Keratinocyte (primary cell): ENCODE measurements at regions not wholly inside any gene's neighbourhood (a gene's known extent, or its start where the extent isn't known, plus 50 kb on each side); places are given as distances from the start of the nearest gene placed in this dataset.

ENCODE experiments used
- DNase-seq: peaks from one replicate; pipeline ENCODE4 v3.0.0-alpha.2; 2011; ENCODE audit warnings: low read depth, missing footprints, low spot score
- FAIRE-seq: peaks from 2 replicates; lab custom pipeline; 2011; peaks lifted over from hg19 to GRCh38; lab: Jason Lieb, UNC
- H2AFZ ChIP-seq: 2 replicates; pipeline ENCODE4 v1.6.0; 2012; ENCODE audit warnings: low read length, control low read depth, inconsistent platforms; ENCODE audit not compliant: control insufficient read depth
- H3K27ac ChIP-seq: 2 replicates; pipeline ENCODE4 v1.5.1; 2011; ENCODE audit warnings: low read length; ENCODE audit not compliant: control insufficient read depth, insufficient read depth
- H3K27me3 ChIP-seq: 3 replicates; pipeline ENCODE4 v1.6.0; 2011; ENCODE audit warnings: low read length; ENCODE audit not compliant: control insufficient read depth, insufficient read depth; ENCODE audit errors: extremely low read depth
- H3K36me3 ChIP-seq, 2 experiments: 2 replicates in 1 of 2; 3 replicates in 1 of 2; pipeline ENCODE4 v1.5.1; 2011; ENCODE audit warnings: low read length in 2 of 2, mild to moderate bottlenecking in 1 of 2; ENCODE audit not compliant: control insufficient read depth in 2 of 2, insufficient read depth in 2 of 2; ENCODE audit errors: extremely low read depth in 1 of 2
- H3K4me1 ChIP-seq: 3 replicates; pipeline ENCODE4 v1.5.1; 2011; ENCODE audit warnings: low read length; ENCODE audit not compliant: control insufficient read depth, insufficient read depth; ENCODE audit errors: extremely low read depth
- H3K4me2 ChIP-seq: 3 replicates; pipeline ENCODE4 v1.6.0; 2011; ENCODE audit warnings: low read depth, low read length; ENCODE audit not compliant: control insufficient read depth, insufficient read depth; ENCODE audit errors: extremely low read depth
- H3K4me3 ChIP-seq, 3 experiments: fragments of 200-600 bp in 1 of 3; sonication (generic) in 1 of 3; 2 replicates in 2 of 3; 3 replicates in 1 of 3; pipeline ENCODE4 v1.5.1; 2011 to 2016; ENCODE audit warnings: low read length in 3 of 3, mild to moderate bottlenecking in 3 of 3, control low read depth in 2 of 3, inconsistent platforms in 1 of 3, low read depth in 1 of 3, mixed read lengths in 1 of 3, mixed run types in 1 of 3, moderate library complexity in 1 of 3; ENCODE audit not compliant: control insufficient read depth in 2 of 3, insufficient read depth in 2 of 3; ENCODE audit errors: extremely low read depth in 1 of 3
- H3K79me2 ChIP-seq: 2 replicates; pipeline ENCODE4 v1.6.0; 2012; ENCODE audit warnings: low read length; ENCODE audit not compliant: control insufficient read depth, insufficient read depth
- H3K9ac ChIP-seq: 3 replicates; pipeline ENCODE4 v1.6.0; 2011; ENCODE audit warnings: low read length; ENCODE audit not compliant: control insufficient read depth, insufficient read depth; ENCODE audit errors: extremely low read depth
- H3K9me1 ChIP-seq: 3 replicates; pipeline ENCODE4 v1.6.0; 2011; ENCODE audit warnings: low read length; ENCODE audit not compliant: control insufficient read depth, insufficient read depth; ENCODE audit errors: extremely low read depth
- H3K9me3 ChIP-seq: 2 replicates; pipeline ENCODE4 v1.5.1; 2012; ENCODE audit warnings: low read depth, low read length; ENCODE audit not compliant: control insufficient read depth
- H4K20me1 ChIP-seq: 3 replicates; pipeline ENCODE4 v1.6.0; 2011; ENCODE audit warnings: low read length; ENCODE audit not compliant: control insufficient read depth, insufficient read depth; ENCODE audit errors: extremely low read depth
- EZH2 ChIP-seq: IDR thresholded peaks from one replicate; pipeline ENCODE4 v1.6.1; 2012; ENCODE audit warnings: inconsistent platforms, mild to moderate bottlenecking, low read length, moderate library complexity
- dilution Hi-C: fragments of 300-500 bp; cut with MboI; formaldehyde crosslinking; loops from one replicate; pipeline ENCODE4 v1.7.0; 2020; ENCODE audit warnings: low sequenced_read_pairs; ENCODE audit not compliant: extremely low pct_ligation_motif_present
- TF ChIP-seq, protein P1 (sequence below), 3 experiments: IDR thresholded peaks in 1 of 3; conservative IDR thresholded peaks in 1 of 3; optimal IDR thresholded peaks in 1 of 3; 2 replicates in 2 of 3; 3 replicates in 1 of 3; pipeline versions ENCODE3 to v1.5.1; 2011; ENCODE audit warnings: low read length in 3 of 3, mild to moderate bottlenecking in 3 of 3, moderate library complexity in 2 of 3, control low read depth in 1 of 3, inconsistent platforms in 1 of 3; ENCODE audit not compliant: insufficient read depth in 2 of 3; ENCODE audit errors: extremely low read depth in 1 of 3

DNA sequence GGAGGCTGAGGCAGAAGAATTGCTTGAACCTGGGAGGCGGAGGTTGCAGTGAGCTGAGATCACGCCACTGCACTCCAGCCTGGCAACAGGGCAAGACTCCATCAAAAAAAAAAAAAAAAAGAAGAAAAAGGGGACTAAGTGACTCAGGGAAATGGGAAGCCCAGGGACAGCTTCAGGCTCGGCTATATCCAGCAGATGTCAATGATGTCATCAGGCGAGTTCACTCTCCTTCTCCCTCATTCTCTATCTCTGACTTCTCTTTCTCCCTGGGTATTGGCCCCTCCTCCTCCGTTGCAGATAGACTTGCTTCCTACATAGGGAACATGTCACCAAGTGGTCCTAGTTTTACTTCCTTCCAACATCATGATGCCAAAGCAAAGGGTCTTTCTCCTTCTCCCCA, 316.8 kb downstream of the TFAP2C start:
- no peaks in the 10 kb centered on the region for H3K36me3 ChIP-seq
- no peaks in the 10 kb centered on the region for H3K79me2 ChIP-seq
- no peak for DNase-seq
- no peak for FAIRE-seq
- H3K9ac ChIP-seq, result no peak overlapping the region
- no peak overlapping the region for H3K4me3 ChIP-seq
- H3K27ac ChIP-seq, result no peak overlapping the region
- H3K4me2 ChIP-seq, result no peak overlapping the region
- dilution Hi-C loops, result no loop called here
- no peak overlapping the region for H2AFZ ChIP-seq
- H4K20me1 ChIP-seq, result no peaks in the 10 kb centered on the region
- no peak for TF ChIP-seq EZH2
- TF ChIP-seq, protein P1, sequence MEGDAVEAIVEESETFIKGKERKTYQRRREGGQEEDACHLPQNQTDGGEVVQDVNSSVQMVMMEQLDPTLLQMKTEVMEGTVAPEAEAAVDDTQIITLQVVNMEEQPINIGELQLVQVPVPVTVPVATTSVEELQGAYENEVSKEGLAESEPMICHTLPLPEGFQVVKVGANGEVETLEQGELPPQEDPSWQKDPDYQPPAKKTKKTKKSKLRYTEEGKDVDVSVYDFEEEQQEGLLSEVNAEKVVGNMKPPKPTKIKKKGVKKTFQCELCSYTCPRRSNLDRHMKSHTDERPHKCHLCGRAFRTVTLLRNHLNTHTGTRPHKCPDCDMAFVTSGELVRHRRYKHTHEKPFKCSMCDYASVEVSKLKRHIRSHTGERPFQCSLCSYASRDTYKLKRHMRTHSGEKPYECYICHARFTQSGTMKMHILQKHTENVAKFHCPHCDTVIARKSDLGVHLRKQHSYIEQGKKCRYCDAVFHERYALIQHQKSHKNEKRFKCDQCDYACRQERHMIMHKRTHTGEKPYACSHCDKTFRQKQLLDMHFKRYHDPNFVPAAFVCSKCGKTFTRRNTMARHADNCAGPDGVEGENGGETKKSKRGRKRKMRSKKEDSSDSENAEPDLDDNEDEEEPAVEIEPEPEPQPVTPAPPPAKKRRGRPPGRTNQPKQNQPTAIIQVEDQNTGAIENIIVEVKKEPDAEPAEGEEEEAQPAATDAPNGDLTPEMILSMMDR (optimal IDR thresholded peaks at IDR 0.05 in 1 of 3, IDR thresholded peaks at IDR 0.05 in 1 of 3, conservative IDR thresholded peaks at IDR 0.05 in 1 of 3; ENCODE audit: extremely low read depth in 1 of 3, insufficient read depth in 2 of 3, low read length in 3 of 3), result no peak
- H3K4me1 ChIP-seq, result no peaks in the 10 kb centered on the region
- H3K27me3 ChIP-seq, result peaks cover 20% of the 10 kb centered on the region
- H3K9me1 ChIP-seq, result no peaks in the 10 kb centered on the region
- H3K9me3 ChIP-seq, result no peaks in the 10 kb centered on the region

DNA sequence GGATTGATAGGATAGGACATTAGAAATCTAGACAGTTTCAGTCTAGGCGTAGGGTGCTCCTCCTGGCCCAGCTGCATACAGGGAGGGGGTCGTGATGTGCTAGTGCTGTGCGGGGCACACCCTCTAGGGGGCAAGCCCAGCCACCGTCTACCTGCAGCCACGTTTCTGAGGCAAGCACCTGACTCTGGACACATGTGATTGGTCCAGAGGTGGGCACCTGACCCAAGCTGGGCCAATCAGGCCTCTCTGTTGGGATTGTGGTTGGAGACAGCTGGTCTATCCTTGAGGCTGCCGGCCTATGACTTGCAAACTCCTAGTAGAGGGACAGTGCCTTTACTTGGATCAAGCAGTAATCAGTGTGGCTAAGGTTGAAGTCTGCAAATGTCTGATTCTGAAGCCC, 317.1 kb downstream of the BMP7 start:
- no peak overlapping the region for H3K27ac ChIP-seq
- no peaks in the 10 kb centered on the region for H3K9me1 ChIP-seq
- no peak overlapping the region for H2AFZ ChIP-seq
- H4K20me1 ChIP-seq, result no peaks in the 10 kb centered on the region
- peaks cover 42% of the 10 kb centered on the region for H3K27me3 ChIP-seq
- FAIRE-seq (no peak), DNase-seq (no peak)
- H3K4me3 ChIP-seq, result no peak overlapping the region
- H3K4me2 ChIP-seq, result no peak overlapping the region
- H3K36me3 ChIP-seq, result no peaks in the 10 kb centered on the region
- H3K4me1 ChIP-seq, result peaks cover 4% of the 10 kb centered on the region
- H3K9ac ChIP-seq, result no peak overlapping the region
- dilution Hi-C loops, result no loop called here
- H3K79me2 ChIP-seq, result no peaks in the 10 kb centered on the region
- no peaks in the 10 kb centered on the region for H3K9me3 ChIP-seq
- TF ChIP-seq, protein P1 (optimal IDR thresholded peaks at IDR 0.05 in 1 of 3, IDR thresholded peaks at IDR 0.05 in 1 of 3, conservative IDR thresholded peaks at IDR 0.05 in 1 of 3; ENCODE audit: extremely low read depth in 1 of 3, insufficient read depth in 2 of 3, low read length in 3 of 3), result no peak
- TF ChIP-seq EZH2, result no peak
